Sigmoid colon (tissue), 4 donors: ENCODE measurements at regions not wholly inside any gene's neighbourhood (a gene's known extent, or its start where the extent isn't known, plus 50 kb on each side); places are given as distances from the start of the nearest gene placed in this dataset.

Experiments
- CTCF ChIP-seq, 4 experiments: fragments of 450-650 bp in 3 of 4; fragments of 200-600 bp in 1 of 4; IDR thresholded peaks; one replicate each; pipeline ENCODE4 v1.5.1; 2016 to 2019; ENCODE audit warnings: antibody characterized with exemption in 4 of 4, mild to moderate bottlenecking in 3 of 4, moderate library complexity in 2 of 4
- EP300 ChIP-seq, 4 donors: sonication (generic); formaldehyde crosslinking; IDR thresholded peaks; one replicate each; pipeline ENCODE4 v1.6.1; 2017; ENCODE audit warnings: antibody characterized with exemption in 4 of 4

- TF ChIP-seq CTCF (IDR thresholded peaks at IDR 0.05) (no peak), EP300 (IDR thresholded peaks at IDR 0.05) (no peak)
These were observed 325.8 kb downstream of the ALG10 start for GRCh38 chr12:34348064-34348463.
